GM18498 (cell line): ENCODE measurements at regions not wholly inside any gene's neighbourhood (a gene's known extent, or its start where the extent isn't known, plus 50 kb on each side); places are given as distances from the start of the nearest gene placed in this dataset.

Source experiments
- ATAC-seq: cut with Tn5 transposase; IDR thresholded peaks from one replicate; pipeline ENCODE4 v1.9.1; 2021; ENCODE audit warnings: mild to moderate bottlenecking, moderate library complexity; ENCODE audit not compliant: unreplicated experiment

DNA sequence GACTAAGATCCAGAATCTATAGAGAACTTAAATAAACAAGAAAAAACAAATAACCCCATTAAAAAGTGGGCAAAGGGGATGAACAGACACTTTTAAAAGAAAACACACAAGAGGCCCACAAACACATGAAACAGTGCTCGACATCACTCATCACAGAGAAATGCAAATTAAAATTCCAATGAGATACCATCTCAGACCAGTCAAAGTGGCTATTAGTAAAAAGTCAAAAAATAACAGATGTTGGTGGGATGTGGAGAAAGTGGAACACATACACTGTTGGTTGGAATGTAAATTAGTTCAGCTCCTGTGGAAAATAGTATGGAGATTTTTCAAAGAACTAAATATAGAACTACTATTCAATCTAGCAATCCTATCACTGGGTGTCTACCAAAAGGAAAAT is 143.1 kb downstream of the IFI44 start:
- ATAC-seq = no peak

- peak; percentile 85 for ATAC-seq
These were observed 147.6 kb downstream of the IFI44 start for GRCh38 chr1:78797108-78797781.

DNA sequence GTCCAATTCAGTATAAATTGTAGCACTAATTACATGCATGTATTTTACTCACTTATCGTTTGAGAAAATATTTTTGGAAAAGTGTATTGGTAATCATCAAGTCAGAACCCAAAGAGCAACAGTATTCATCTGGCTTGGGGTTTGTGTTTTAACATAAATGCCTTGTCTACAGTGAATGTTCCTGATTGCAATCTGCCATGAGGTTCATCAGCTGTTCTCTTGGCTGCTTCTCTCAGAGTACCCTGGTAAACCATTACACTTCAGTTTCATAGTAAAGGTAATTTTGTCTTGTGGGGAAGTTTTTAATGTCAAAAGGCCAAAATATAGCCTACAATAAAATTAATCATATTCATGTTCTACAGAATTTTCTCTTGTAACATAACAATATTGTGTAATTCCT is 150.3 kb downstream of the IFI44 start:
- ATAC-seq = no peak

- ATAC-seq = no peak
These were observed 164.5 kb downstream of the IFI44 start for GRCh38 chr1:78814176-78814575.

- no peak for ATAC-seq
These were observed 175.9 kb downstream of the IFI44 start for GRCh38 chr1:78825561-78825960.

DNA sequence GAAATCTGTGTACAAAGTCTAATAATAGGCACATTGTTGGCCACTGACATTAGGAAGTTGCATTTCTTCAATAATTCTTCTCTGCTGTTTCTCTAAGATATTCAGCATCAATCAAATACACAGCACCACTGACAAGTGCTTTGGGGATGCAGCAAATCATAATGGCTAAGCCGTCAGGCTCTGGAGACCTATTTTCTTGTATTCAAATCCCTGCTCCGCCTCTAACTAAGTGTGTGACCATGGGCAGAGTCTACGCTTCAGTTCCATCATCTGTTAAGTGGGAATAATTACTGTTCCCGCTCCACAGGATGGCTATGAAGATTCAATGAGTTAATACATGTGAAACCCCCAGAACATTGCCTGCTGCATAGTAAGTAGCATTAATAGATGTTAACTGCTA is 176.9 kb downstream of the ADGRL4 start:
- ATAC-seq = no peak

DNA sequence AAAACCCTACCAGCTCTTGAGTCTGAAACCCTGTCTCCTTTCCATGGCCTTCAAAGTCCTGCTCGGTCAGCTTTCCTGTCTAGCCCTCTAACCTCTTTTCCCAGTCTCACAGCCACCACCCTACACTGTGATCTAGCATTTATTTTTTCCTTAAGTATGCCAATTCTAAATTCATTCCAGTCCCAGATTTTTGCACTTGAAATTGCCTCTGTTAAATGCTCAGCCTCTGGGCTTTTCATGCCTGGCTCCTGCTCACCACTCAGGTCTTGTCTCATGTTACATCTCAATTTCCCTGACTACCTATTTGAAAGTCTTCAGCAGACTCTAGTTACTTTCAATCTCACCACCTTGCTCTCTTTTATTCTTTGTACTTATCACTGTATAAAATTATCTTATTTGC is 176.2 kb downstream of the ADGRL4 start:
- no peak for ATAC-seq

- ATAC-seq = no peak
These were observed 174.7 kb downstream of the ADGRL4 start for GRCh38 chr1:78831731-78832360.

DNA sequence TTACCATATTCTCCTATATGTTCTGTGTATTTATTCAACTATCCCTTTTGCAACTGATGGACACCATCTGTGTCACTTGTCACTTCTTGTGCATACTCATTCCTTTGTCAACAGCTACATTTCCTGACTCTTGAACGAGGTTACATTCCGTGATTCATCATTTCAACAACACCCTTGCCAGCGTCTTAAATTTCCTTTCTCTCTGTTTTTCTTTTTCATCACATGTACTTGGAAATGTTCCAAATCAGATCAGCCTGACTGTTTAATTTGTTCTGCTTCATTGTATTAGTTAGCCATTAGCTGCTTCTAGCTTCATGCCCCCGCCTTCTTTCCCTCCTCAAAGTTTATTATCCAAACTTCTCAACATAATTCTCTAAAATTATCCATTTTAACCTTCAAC is 173.0 kb downstream of the ADGRL4 start:
- no peak for ATAC-seq

DNA sequence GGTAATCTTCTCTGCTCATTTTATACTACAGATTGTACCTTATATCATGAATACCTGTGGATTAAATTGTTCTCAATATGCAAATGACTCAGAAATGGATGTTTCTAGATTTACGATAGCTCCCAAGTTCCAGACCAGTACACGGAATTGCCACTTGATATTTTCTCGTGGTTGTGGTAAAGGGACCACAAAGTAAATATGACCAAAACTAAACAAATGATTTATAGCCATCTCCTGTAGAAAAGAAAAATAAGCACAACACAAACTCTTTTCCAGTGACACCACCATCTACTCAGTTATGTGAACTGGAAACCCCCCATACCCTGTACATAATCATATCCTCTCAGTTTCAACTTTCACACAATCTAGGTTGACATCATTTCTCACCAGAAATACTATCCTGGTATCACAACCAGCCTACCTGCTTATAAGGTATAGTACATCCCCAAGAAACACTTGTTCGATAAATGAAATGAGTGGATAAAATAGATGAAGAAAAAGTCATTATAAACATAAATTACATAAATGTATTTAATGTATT is 172.3 kb downstream of the ADGRL4 start:
- peak; percentile 71 for ATAC-seq

GRCh38 chr1:78836726-78837125 is 169.8 kb downstream of the ADGRL4 start:
- ATAC-seq = no peak

- peak; percentile 51 for ATAC-seq
These were observed 166.7 kb downstream of the ADGRL4 start for GRCh38 chr1:78839704-78840277.
